ENCODE measurements at regions not wholly inside any gene's neighbourhood (a gene's known extent, or its start where the extent isn't known, plus 50 kb on each side); places are given as distances from the start of the nearest gene placed in this dataset.

DNA sequence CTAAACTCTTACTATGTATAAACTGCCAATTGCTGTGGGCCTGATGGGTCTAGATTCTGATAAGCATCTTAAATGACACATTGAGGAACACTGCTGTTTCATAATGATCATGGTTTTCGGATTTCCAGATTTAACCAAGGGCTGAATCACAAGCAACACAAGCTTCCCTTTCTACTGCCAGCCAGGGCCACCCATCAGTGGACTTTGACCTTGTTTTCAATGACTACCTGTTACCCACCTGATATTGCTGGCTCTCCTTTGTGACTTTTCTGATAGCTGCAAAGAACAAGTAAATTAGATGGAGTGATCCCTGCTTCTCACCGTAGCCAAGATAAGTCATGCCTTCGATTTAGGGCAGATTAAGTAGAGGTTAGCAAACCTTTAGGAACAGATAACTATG, 259.0 kb downstream of the PAX3 start:
- DNase-seq (no peak), ATAC-seq (no peak)
- Histone ChIP-seq H3K4me3 (ENCODE audit: low read length) (no peak overlapping the region), H3K27me3 (ENCODE audit: control insufficient read depth in 2 of 2, insufficient read depth in 2 of 2, low read length in 2 of 2) (no peaks in the 10 kb centered on the region), H3K27ac (ENCODE audit: low read depth, low read length) (no peak overlapping the region), H3K4me1 (ENCODE audit: control insufficient read depth in 2 of 2, insufficient read depth in 2 of 2, low read length in 2 of 2) (no peaks in the 10 kb centered on the region), H3K9me3 (ENCODE audit: control insufficient read depth in 2 of 3, low read length in 3 of 3) (no peaks in the 10 kb centered on the region), H3K36me3 (ENCODE audit: control insufficient read depth in 2 of 3, insufficient read depth in 3 of 3, low read length in 3 of 3) (no peaks in the 10 kb centered on the region)
- no peak overlapping the region for H3K4me3 Mint-ChIP-seq
- H3K27me3 Mint-ChIP-seq, result peaks cover 0 to 6% (median 0%) of the 10 kb centered on the region in 5 donors
- no peaks in the 10 kb centered on the region for H3K36me3 Mint-ChIP-seq
- H3K9me3 Mint-ChIP-seq, result peaks cover 0 to 5% (median 0%) of the 10 kb centered on the region in 11 donors
- intact Hi-C loops (cut with micrococcal nuclease), result no loop called here
- ChIA-PET POLR2A (no interaction called here), CTCF (no interaction called here)
- no peak overlapping the region for H3K27ac Mint-ChIP-seq
- no peaks in the 10 kb centered on the region for H3K4me1 Mint-ChIP-seq

DNA sequence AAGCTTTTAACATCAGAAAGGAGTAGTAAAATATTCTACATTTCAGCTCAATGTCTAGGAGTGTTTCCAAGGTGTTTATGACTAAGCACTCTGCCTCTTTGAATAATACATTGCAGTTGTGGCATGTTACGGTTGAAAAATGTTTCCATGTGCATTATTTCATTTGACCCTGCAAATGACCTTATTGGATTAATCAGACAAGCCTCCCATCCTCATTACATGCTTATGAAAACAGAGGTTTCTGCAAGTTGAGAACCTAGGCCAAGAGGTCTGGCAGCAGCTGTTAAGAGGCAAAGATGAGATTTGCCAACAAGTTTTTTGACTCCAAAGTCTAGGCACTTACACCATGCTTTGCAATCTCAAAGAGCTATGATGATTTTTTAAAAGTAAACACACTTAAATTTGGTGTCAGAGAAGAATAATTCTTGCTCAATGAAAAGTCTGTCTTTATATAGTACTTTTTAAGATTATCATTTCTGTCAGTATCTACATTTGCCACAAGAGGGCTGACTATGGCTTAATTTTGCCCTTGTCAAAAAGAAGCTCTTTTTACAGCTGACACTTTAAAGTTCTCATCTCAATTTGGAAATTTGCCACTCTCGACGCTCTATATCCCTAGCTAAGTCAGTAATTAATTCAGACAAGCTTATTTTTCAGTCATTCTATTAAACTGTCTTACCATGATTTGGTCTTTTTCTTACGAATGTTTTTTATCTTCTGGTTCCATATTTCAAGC, 260.6 kb downstream of the PAX3 start:
- H3K36me3 ChIP-seq (ENCODE audit: control insufficient read depth in 2 of 3, insufficient read depth in 3 of 3, low read length in 3 of 3), result no peaks in the 10 kb centered on the region
- H3K4me3 ChIP-seq (ENCODE audit: low read length), result no peak overlapping the region
- no peak overlapping the region for H3K4me3 Mint-ChIP-seq
- H3K27ac ChIP-seq (ENCODE audit: low read depth, low read length), result no peak overlapping the region
- no peaks in the 10 kb centered on the region for H3K9me3 ChIP-seq (ENCODE audit: control insufficient read depth in 2 of 3, low read length in 3 of 3)
- H3K36me3 Mint-ChIP-seq, result no peaks in the 10 kb centered on the region
- no peak for DNase-seq
- no peaks in the 10 kb centered on the region for H3K4me1 Mint-ChIP-seq
- peaks cover 0 to 5% (median 0%) of the 10 kb centered on the region in 11 donors for H3K9me3 Mint-ChIP-seq
- H3K27me3 ChIP-seq (ENCODE audit: control insufficient read depth in 2 of 2, insufficient read depth in 2 of 2, low read length in 2 of 2), result no peaks in the 10 kb centered on the region
- CTCF ChIA-PET, result interaction anchor here (1.3 kb wide), 1 partner anchor 14 kb away, joined by 4 read pairs; no protein-coding TSS in a partner anchor
- no peak for ATAC-seq
- H3K27me3 Mint-ChIP-seq, result peaks cover 0 to 6% (median 0%) of the 10 kb centered on the region in 5 donors
- H3K27ac Mint-ChIP-seq, result no peak overlapping the region
- POLR2A ChIA-PET, result no interaction called here
- H3K4me1 ChIP-seq (ENCODE audit: control insufficient read depth in 2 of 2, insufficient read depth in 2 of 2, low read length in 2 of 2), result no peaks in the 10 kb centered on the region
- intact Hi-C loops (cut with micrococcal nuclease), result no loop called here

DNA sequence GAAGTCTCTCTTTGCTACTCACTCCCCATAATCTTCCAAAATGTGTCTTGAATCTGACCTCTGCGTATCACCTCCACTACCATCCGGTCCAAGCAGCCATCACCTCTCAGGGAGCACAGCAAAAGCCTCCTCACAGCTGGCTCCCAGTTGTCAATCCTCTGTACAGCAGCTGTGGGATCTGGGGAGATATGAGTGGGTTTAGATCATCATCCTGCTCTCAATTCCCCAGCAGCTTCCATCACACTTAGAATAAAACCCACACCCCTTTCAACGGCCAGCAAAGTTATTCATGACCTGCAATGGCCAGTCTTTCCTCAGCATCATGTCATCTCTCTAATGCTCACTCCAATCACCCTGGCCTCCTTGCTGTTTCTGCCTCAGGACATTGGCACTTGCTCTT, 261.6 kb downstream of the PAX3 start:
- H3K27ac Mint-ChIP-seq, result no peak overlapping the region
- no peak overlapping the region for H3K4me3 Mint-ChIP-seq
- no peaks in the 10 kb centered on the region for H3K36me3 ChIP-seq (ENCODE audit: control insufficient read depth in 2 of 3, insufficient read depth in 3 of 3, low read length in 3 of 3)
- peaks cover 0 to 5% (median 0%) of the 10 kb centered on the region in 5 donors for H3K27me3 Mint-ChIP-seq
- H3K4me1 Mint-ChIP-seq, result no peaks in the 10 kb centered on the region
- intact Hi-C loops (cut with micrococcal nuclease), result no loop called here
- no peaks in the 10 kb centered on the region for H3K27me3 ChIP-seq (ENCODE audit: control insufficient read depth in 2 of 2, insufficient read depth in 2 of 2, low read length in 2 of 2)
- no peak overlapping the region for H3K4me3 ChIP-seq (ENCODE audit: low read length)
- no peaks in the 10 kb centered on the region for H3K9me3 Mint-ChIP-seq
- POLR2A ChIA-PET, result no interaction called here
- H3K9me3 ChIP-seq (ENCODE audit: control insufficient read depth in 2 of 3, low read length in 3 of 3), result no peaks in the 10 kb centered on the region
- no peak overlapping the region for H3K27ac ChIP-seq (ENCODE audit: low read depth, low read length)
- no peak for DNase-seq
- ATAC-seq, result no peak
- CTCF ChIA-PET, result no interaction called here
- H3K36me3 Mint-ChIP-seq, result no peaks in the 10 kb centered on the region
- no peaks in the 10 kb centered on the region for H3K4me1 ChIP-seq (ENCODE audit: control insufficient read depth in 2 of 2, insufficient read depth in 2 of 2, low read length in 2 of 2)

DNA sequence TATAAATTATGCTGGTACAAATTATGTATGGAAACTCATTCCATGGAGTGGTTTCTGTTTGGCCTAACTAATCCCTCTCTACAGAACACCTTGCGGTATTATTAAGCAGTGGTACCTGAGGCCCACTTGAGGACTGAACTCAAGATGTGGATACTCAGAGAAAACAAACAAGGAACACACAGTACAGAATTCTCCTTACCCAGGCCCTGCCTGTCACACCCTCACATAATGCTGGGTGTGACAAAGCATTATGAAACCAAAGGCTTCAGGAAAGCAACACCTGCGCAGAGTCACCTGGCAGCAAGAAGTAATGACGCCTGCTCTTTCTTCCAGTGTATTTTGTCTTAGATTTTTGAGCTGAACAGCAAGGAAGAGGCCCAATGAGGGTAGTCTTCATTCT, 264.7 kb downstream of the PAX3 start:
- CTCF ChIA-PET, result no interaction called here
- no peak for DNase-seq
- H3K36me3 Mint-ChIP-seq, result no peaks in the 10 kb centered on the region

DNA sequence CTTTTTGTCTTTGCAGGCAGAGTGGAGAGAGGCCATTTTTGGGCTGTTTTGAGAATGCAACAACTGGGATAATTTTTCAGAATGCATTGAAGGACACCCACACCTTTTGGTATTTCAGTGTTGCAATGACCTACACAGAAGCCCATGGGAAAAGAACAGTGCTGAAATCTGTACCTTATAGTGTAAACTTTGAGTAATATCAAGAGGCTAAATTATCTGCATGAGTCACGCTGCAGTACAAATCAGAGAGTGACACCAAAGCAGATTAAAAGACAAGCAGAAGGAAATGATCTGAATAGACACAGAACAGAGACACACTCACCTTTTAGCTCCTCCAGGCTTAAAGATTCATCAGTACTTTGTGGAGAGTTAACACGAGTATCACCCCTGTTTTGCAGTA, 265.3 kb downstream of the PAX3 start:
- ChIA-PET POLR2A (no interaction called here), CTCF (no interaction called here)
- H3K36me3 Mint-ChIP-seq, result no peaks in the 10 kb centered on the region
- DNase-seq (no peak), ATAC-seq (no peak)
- no peaks in the 10 kb centered on the region for H3K9me3 ChIP-seq (ENCODE audit: control insufficient read depth in 2 of 3, low read length in 3 of 3)
- no peaks in the 10 kb centered on the region for H3K36me3 ChIP-seq (ENCODE audit: control insufficient read depth in 2 of 3, insufficient read depth in 3 of 3, low read length in 3 of 3)
- intact Hi-C loops (cut with micrococcal nuclease), result no loop called here
- H3K27me3 Mint-ChIP-seq, result no peaks in the 10 kb centered on the region
- H3K4me1 ChIP-seq (ENCODE audit: control insufficient read depth in 2 of 2, insufficient read depth in 2 of 2, low read length in 2 of 2), result no peaks in the 10 kb centered on the region
- no peaks in the 10 kb centered on the region for H3K27me3 ChIP-seq (ENCODE audit: control insufficient read depth in 2 of 2, insufficient read depth in 2 of 2, low read length in 2 of 2)
- no peak overlapping the region for H3K27ac ChIP-seq (ENCODE audit: low read depth, low read length)
- no peaks in the 10 kb centered on the region for H3K4me1 Mint-ChIP-seq
- H3K4me3 ChIP-seq (ENCODE audit: low read length), result no peak overlapping the region
- H3K9me3 Mint-ChIP-seq, result peaks cover 0 to 4% (median 0%) of the 10 kb centered on the region in 11 donors
- H3K27ac Mint-ChIP-seq, result no peak overlapping the region
- no peak overlapping the region for H3K4me3 Mint-ChIP-seq

More for the DNA sequence above, 264.7 kb downstream of the PAX3 start:
- intact Hi-C loops (cut with micrococcal nuclease), result no loop called here
- H3K9me3 Mint-ChIP-seq, result peaks cover 0 to 3% (median 0%) of the 10 kb centered on the region in 11 donors
- POLR2A ChIA-PET, result no interaction called here
- no peak overlapping the region for H3K4me3 Mint-ChIP-seq
- Histone ChIP-seq H3K36me3 (ENCODE audit: control insufficient read depth in 2 of 3, insufficient read depth in 3 of 3, low read length in 3 of 3) (no peaks in the 10 kb centered on the region), H3K4me3 (ENCODE audit: low read length) (no peak overlapping the region), H3K4me1 (ENCODE audit: control insufficient read depth in 2 of 2, insufficient read depth in 2 of 2, low read length in 2 of 2) (no peaks in the 10 kb centered on the region), H3K27me3 (ENCODE audit: control insufficient read depth in 2 of 2, insufficient read depth in 2 of 2, low read length in 2 of 2) (no peaks in the 10 kb centered on the region), H3K27ac (ENCODE audit: low read depth, low read length) (no peak overlapping the region), H3K9me3 (ENCODE audit: control insufficient read depth in 2 of 3, low read length in 3 of 3) (no peaks in the 10 kb centered on the region)
- no peaks in the 10 kb centered on the region for H3K27me3 Mint-ChIP-seq
- no peaks in the 10 kb centered on the region for H3K4me1 Mint-ChIP-seq
- no peak for ATAC-seq
- H3K27ac Mint-ChIP-seq, result no peak overlapping the region

DNA sequence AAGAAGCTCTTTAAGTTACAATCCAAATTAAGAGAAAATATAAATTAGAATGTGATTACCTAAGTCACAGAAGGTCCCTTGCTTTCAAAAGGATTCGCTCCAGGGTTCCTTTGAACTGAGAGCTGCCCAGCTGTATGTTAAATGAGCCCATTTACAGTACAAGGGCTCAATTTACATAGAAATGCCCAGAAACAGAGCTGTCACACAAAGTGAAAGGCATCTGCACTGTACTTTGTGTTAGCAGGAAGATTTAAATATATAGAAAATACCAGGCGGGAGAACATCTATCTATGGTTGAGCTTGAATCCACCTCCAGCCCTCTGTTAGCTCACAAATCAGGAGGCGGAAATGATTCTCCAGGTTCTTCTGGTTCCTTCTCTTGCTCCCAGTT, 272.9 kb downstream of the PAX3 start:
- POLR2A ChIA-PET, result no interaction called here

More for the DNA sequence above, 272.9 kb downstream of the PAX3 start:
- Histone ChIP-seq H3K27ac (ENCODE audit: low read depth, low read length) (no peak overlapping the region), H3K36me3 (ENCODE audit: control insufficient read depth in 2 of 3, insufficient read depth in 3 of 3, low read length in 3 of 3) (no peaks in the 10 kb centered on the region), H3K4me1 (ENCODE audit: control insufficient read depth in 2 of 2, insufficient read depth in 2 of 2, low read length in 2 of 2) (no peaks in the 10 kb centered on the region), H3K9me3 (ENCODE audit: control insufficient read depth in 2 of 3, low read length in 3 of 3) (no peaks in the 10 kb centered on the region), H3K27me3 (ENCODE audit: control insufficient read depth in 2 of 2, insufficient read depth in 2 of 2, low read length in 2 of 2) (no peaks in the 10 kb centered on the region), H3K4me3 (ENCODE audit: low read length) (no peak overlapping the region)
- CTCF ChIA-PET, result no interaction called here
- peaks cover 0 to 4% (median 0%) of the 10 kb centered on the region in 7 donors for H3K4me1 Mint-ChIP-seq
- peaks cover 0 to 5% (median 2%) of the 10 kb centered on the region in 5 donors for H3K27me3 Mint-ChIP-seq
- no peaks in the 10 kb centered on the region for H3K36me3 Mint-ChIP-seq
- no peak for DNase-seq
- no peak overlapping the region for H3K4me3 Mint-ChIP-seq
- H3K9me3 Mint-ChIP-seq, result peaks cover 0 to 4% (median 0%) of the 10 kb centered on the region in 11 donors
- no peak overlapping the region for H3K27ac Mint-ChIP-seq
- ATAC-seq, result no peak
- intact Hi-C loops (cut with micrococcal nuclease), result no loop called here
